AG09319 (cell line): ENCODE measurements at regions not wholly inside any gene's neighbourhood (a gene's known extent, or its start where the extent isn't known, plus 50 kb on each side); places are given as distances from the start of the nearest gene placed in this dataset.
"Not testable (repeated sequence)": the region's sequence is repeated elsewhere in the genome, so short reads cannot be mapped to it uniquely, and the experiment has no call there.

Experiments used
- DNase-seq: peaks from one replicate; pipeline ENCODE4 v3.0.0-alpha.2; 2010; ENCODE audit warnings: low read depth; ENCODE audit errors: extremely low read depth
- CTCF ChIP-seq: IDR thresholded peaks from 2 replicates; pipeline ENCODE4 v1.5.1; 2011; ENCODE audit warnings: low read depth, mild to moderate bottlenecking, inconsistent platforms, low read length, moderate library complexity

- TF ChIP-seq CTCF: no peak
- DNase-seq: no peak
Observed at GRCh38 chr4:189592890-189593289, 347.8 kb upstream of the FRG1 start.

- no peak for DNase-seq
- TF ChIP-seq CTCF: no peak
Observed at GRCh38 chr4:189597341-189597740, 343.3 kb upstream of the FRG1 start.

- no peak for DNase-seq
- TF ChIP-seq CTCF: no peak
Observed at GRCh38 chr4:189600264-189600663, 340.4 kb upstream of the FRG1 start.

- TF ChIP-seq CTCF: no peak
- no peak for DNase-seq
Observed at GRCh38 chr4:189600718-189601435, 339.8 kb upstream of the FRG1 start.

GRCh38 chr4:189602827-189603226, 337.8 kb upstream of the FRG1 start:
- not testable (repeated sequence) for DNase-seq

- DNase-seq: not testable (repeated sequence)
Observed at GRCh38 chr4:189610571-189610970, 330.1 kb upstream of the FRG1 start.

GRCh38 chr4:189613207-189613606, 327.5 kb upstream of the FRG1 start:
- DNase-seq: no peak
- TF ChIP-seq CTCF: no peak

- DNase-seq: no peak
- TF ChIP-seq CTCF: no peak
Observed at GRCh38 chr4:189615217-189615663, 325.4 kb upstream of the FRG1 start.

- not testable (repeated sequence) for DNase-seq
Observed at GRCh38 chr4:189617741-189618140, 322.9 kb upstream of the FRG1 start.

GRCh38 chr4:189619441-189620250, 321.0 kb upstream of the FRG1 start:
- not testable (repeated sequence) for DNase-seq

GRCh38 chr4:189622574-189622973, 318.1 kb upstream of the FRG1 start:
- not testable (repeated sequence) for DNase-seq

- DNase-seq: not testable (repeated sequence)
Observed at GRCh38 chr4:189627041-189627440, 313.6 kb upstream of the FRG1 start.

- not testable (repeated sequence) for DNase-seq
Observed at GRCh38 chr4:189629733-189630132, 310.9 kb upstream of the FRG1 start.
